GM04503 (cell line): ENCODE measurements at regions not wholly inside any gene's neighbourhood (a gene's known extent, or its start where the extent isn't known, plus 50 kb on each side); places are given as distances from the start of the nearest gene placed in this dataset.
"Not testable (repeated sequence)": the region's sequence is repeated elsewhere in the genome, so short reads cannot be mapped to it uniquely, and the experiment has no call there.

Experiments
- DNase-seq: peaks from one replicate; pipeline ENCODE4 v3.0.0-alpha.2; 2012; ENCODE audit warnings: low read depth

DNA sequence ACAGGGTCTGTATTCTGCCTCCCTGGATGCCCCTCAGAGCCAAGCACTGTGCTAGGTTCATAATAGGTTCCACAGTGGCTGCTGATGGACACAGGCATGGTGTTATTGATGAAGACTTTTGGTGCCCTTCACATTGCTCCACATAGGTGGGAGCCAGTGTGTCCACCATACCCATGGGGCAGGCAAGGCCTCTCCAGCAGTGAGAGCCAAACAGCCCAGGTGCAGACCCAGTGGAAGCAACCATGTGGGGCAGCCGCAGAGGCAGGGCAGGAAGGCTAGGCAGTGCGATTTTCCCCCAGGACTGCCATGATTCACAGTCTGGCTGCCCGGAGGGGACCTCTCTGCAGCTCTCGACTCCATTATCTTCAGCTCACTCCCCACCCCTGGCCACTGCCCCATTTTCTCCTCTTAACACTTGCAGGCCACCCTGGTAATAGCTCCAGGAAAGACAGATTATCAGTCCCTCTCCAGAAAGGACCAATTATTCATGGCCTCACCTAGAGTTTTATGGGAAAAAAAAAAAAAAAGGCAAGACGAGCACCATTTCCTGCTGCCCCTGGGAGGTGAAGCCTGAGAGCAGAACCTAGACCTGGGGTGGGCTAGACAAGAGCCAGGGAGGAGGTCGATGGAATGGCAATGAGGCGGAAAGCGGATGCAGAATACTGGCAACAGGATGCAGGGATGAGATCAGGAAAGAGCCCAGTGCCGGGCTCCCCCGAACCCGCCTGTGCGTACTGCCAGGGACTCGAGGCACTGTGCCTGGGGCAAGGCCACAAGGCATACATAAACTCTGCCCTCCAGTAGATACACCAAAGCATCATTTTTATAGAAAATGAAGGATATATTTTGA lies 343.0 kb upstream of the NCAM1 start:
- no peak for DNase-seq

DNA sequence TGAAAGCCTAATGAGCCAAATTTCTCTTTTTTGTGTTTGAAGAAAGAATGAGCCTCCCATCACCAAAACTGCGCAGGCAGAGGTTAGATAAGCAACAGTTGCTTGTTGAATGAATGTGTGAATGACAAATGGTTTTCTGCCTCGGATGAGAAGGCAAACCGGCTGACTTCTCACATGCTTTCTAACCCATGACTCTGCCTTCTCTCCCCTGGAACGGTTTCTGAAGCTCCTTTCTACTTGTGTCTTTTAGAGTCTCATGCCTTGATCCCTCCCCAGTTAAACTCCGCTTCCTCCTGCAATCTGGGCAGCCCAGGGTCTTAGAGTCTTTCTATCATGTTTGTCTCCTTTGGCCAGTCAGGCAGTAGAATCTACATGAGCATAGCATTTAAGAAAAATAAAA lies 342.1 kb upstream of the NCAM1 start:
- DNase-seq: no peak

DNA sequence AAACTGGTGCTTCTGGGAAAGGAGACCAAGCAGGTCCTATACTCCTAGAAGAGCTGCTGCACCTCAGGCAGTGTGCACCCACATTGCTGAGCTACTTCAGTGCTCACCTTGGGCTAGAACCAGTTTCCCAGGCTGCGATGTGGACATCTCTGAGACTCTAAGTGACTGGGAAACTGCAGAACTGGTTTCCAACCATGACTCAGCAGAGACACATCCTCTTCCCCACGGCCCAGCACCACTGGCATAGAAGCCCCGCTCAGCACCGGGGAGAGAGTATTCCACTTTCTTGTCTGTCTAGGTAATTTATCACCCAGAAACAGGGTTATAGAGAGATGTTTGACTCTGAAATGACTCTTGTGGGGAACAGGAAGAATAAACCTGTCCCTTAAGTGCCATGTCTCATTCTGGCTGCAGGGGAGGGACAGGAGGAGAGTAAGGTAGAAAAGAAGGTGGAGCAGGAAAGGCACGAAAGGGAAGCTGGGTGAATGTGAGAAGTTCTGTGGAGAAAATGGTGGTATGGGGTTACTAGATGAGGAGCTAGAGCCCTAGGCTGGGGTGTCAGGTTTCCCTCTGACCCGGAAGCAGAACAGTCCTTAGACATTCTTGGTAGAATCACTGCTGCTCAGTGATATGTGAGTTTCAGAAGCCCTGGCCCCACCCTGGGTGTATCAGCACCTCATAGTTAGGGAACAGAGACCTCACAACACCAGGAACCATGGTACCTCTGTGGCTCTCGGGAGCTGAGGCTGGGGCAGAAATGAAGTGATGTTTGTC lies 340.4 kb upstream of the NCAM1 start:
- no peak for DNase-seq

DNA sequence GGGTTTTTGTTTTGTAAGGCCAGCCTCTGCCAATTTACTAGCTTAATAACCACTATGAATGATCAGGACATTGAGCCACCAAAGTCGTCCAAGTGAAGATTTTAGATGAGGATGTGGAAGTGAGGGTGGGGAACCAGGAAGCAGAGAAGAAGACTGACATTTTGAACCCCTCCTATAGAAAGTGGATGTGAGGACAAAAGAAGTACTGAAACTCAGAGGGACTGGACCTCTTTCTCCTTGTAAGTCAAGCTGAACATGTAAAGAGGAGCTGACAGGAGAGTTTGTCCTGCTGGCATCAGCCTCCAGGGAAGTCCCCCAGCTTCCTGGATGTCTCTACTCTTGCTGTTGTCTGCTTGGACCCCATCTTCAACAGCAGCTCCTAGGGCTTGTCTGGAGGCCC lies 338.2 kb upstream of the NCAM1 start:
- no peak for DNase-seq

DNA sequence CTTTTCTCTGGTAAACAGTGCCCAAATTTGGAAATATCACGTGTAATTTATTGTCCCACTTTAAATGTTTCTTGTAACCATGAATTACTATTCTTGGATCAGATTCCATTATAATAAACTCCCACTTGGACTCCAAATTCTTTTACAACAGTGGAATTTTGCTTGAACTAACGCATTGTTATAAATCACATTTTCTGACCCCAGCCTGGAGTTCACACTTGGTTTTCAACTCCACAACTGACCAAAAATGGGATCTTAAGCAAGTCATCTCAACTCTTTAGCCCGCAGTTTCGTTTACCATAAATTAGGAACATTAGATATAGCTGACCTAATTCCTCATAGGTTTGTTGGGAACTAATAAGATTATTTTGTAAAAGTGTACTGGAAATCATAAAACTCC lies 336.8 kb upstream of the NCAM1 start:
- no peak for DNase-seq

DNA sequence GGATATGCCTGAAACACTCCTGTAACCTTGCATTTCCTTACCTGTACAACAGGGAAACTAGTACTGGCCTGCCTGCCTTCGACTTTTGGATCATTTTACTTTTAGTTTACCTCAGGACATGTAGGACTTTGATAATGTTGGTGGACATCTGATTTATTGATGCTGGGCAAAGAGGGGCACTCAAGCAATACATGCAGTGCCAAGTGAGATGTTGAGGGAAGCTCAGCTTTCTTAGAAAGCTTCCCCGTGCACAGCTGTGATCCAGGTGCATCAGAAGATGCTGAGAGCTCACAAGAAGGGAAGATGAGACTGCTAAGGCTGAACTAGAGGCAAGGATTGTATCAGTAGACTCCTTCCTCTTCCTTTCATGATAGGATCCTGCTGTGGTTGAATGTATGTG lies 336.2 kb upstream of the NCAM1 start:
- DNase-seq: not testable (repeated sequence)

DNA sequence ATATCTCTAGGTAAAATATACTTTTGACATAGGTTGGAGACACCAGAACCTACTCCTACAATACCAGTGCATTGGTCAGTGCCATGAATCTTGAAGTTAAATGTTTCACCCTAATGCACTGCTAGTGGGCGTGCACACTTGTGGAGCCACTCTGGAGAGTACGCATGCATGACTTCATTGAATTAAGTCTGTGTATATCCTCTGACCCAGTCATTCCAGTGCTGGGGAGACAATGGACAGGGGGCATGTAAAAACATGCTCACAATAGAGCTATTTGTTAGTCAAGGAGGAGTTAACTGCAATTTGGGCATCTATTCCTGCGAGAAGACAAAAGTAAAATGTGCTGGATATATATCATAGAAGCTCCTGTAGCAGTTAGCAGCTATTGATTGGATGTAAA lies 335.4 kb upstream of the NCAM1 start:
- DNase-seq: no peak

DNA sequence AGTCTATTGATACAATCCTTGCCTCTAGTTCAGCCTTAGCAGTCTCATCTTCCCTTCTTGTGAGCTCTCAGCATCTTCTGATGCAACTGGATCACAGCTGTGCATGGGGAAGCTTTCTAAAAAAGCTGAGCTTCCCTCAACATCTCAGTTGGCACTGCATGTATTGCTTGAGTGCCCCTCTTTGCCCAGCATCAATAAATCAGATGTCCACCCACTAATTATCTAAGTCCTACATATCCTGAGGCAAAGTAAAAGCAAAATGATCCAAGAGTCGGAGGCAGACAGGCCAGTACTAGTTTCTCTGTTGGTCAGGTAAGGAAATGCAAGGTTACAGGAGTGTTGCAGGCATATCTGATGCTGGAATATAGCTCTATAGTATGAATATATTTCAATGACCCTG lies 334.5 kb upstream of the NCAM1 start:
- no peak for DNase-seq

DNA sequence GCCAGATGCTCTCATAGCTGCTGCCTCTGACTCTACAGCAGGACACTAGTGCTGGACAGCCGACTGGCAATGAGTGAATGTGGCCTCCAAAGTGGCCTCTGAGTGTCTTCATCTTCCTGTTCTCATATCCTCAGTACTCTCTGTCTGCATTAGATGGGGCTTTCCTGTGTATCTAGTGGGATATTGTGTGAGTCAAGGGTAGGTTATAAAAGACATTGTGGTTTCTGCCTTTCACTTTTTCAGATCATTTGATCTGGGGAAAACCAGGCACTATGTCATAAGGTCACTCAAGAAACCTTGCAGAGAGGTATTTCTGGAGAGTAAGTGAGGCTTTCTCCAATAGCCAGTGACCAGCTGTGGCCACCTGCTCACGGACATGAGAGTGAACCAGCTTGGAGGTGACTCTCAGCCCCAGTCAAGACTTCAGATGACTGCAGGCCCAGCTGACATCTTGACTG lies 333.6 kb upstream of the NCAM1 start:
- no peak for DNase-seq

DNA sequence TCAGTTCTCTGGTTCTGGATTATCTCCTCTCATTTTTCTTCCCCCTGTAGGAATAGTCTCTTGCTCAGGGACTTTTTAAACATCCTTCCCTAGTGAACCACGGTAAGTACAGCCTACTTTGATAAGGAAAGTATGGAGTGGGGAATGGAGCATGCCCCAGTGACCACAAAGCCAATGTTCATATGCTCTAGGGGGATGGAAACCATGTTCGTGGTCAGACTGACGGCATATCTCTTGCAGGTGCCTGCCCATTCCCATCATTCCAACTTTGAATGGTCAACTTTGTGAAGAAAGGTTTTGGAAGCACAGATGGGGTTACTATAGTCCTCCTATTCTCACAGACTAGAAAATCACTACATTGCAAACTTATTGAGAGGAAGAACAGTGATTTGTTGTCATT lies 332.5 kb upstream of the NCAM1 start:
- DNase-seq: no peak

DNA sequence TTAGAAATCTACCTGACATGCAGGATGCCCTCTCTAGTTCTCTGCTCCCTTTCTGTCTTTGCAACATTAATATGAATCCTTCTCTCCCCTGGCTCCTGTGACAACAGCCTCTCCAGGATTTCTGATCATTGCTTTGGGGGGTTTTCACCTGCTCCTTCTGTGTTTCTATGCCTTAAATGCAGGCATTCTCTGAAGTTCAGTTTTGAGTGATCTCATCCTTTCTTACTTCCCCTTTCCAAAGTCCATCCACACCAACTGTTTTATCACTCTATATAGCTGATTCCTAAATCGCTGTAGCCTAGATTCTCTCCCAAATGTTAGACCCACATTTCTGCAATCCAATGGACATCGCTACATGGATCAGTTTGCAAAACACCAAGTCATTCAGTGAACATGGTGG lies 330.7 kb upstream of the NCAM1 start:
- no peak for DNase-seq

DNA sequence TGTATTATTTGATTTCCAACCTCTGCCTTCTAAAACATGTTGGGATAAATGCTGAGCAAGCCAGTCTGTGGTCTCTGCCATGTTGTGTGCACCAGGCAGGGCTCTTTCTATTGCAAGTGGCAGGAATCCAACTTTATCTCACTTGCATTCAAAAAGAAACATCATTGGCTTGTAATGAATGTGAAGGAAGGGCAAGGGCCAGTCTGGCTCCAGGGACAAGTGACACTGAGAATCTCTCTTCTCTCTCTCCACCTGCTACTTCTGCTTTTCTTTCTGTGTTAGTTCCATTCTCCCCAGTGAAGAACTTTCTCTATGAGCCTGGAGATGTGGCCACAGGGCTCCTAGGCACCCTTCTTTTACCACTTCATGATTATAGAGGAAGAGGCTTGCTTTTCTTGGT lies 329.9 kb upstream of the NCAM1 start:
- no peak for DNase-seq

DNA sequence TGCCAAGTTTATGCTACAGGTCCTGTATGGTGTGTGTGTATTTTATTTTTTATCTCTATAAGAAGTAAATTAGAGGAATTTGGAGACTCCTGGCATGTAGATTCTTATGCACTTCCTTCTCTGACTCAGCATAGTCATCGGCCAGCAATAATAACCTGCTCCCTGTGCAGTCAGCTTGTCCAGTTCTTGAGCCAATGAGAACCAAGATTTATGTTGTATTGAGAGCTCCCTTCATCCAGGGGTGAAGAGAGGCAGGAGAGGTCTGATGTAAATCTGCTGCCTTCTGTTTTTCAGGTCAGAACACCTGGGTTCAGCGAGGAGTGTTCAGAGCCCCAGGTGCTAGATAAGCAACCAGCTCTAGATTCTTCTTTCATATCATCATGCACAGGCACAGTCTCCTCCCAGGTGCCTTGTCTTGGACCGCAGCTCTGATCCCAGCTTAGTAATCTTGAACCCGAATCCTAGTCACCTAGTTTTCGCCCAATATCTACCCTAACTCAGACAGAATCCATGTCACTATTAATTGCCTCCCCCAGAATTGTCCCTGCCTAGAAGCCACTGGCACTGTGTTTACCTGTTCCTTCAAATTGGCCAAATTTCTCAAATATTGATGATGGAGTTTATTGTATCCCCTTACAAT lies 328.2 kb upstream of the NCAM1 start:
- DNase-seq: no peak

DNA sequence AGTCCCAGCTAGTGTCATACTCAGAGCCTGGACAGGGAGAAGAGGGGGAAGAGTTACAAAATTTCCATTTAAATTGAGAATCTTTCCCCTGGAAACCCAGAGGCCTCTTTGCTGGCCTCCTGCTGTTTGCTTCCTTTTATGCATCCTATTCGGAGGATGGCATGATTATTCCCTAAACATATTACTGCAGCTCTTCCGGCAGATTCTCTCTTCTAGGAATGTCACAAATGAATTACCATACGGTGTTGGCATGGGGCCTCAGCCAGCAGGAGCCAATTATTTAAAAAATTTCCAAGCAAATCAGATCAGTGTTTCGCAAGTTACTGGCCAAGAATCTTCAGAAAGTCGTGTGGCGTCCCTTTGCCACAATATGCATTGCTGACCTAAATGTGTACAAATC lies 326.7 kb upstream of the NCAM1 start:
- no peak for DNase-seq

DNA sequence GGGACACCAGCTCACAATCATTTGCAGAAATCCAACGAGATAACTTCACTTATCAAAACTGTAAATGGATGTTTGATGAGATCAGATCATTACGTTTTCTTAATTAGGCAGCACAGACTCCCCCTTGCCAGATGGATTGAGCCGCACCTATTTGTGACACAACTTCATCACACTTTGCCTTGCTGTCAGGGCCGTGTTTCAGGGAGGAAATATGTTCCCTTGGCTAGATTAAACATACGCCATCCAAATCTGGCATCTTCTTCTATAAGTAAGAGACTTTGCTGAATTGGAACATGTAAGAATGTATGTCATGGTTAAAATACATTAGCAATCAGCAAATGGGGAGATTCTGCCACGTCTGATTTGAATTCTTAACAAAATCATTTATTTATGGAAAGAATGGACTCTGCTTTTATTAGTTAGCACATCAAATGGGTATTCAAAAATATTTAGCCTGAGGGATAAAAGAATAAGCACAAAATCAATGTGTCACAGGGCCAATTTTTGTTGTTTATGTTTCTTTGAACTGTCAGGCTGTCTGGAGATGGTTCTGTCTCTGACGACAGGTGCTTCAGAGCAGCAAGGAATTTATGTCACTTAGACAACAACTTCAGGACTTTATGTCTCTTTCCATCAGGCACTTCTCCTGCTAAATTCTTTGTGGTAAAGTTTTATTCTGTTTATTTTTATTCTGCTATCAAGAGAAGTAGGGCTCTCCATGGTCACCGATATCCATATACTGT lies 326.1 kb upstream of the NCAM1 start:
- no peak for DNase-seq

DNA sequence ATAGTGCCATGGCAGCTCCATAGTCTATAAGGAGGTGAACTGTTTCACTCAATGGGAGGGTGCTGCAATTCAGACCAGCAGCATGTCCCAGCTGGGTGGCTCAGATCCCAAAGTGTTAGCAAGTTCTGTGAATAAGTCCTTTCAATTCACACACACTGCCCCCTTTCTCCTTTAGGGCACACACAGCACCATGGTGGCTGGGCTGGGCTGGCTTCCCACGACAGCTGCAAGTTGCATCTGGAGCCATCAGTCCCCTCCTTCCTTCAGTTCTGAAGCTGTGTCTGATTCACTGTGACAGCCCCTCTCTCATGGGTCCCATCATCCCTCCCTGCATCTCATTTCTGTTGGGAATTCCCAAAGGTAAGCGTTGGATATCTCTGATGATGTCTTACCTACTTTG lies 324.1 kb upstream of the NCAM1 start:
- no peak for DNase-seq

DNA sequence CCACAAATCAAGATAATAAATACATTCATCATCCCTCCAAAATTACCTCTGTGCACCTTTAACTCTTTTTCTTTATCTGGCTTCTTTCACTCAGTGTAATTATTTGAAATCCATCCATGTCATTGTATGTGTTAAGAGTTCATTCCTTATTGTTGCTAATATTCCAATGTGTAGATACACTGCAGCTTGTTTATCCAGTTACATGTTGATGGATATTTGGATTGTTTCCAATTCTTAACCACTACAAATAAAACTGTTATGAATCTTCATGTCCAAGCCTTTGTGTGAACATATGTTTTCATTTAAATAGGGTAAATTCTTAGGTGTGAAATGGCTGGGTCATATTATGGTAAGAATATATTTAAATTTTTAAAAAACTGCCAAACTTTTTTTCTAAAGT lies 323.3 kb upstream of the NCAM1 start:
- no peak for DNase-seq

DNA sequence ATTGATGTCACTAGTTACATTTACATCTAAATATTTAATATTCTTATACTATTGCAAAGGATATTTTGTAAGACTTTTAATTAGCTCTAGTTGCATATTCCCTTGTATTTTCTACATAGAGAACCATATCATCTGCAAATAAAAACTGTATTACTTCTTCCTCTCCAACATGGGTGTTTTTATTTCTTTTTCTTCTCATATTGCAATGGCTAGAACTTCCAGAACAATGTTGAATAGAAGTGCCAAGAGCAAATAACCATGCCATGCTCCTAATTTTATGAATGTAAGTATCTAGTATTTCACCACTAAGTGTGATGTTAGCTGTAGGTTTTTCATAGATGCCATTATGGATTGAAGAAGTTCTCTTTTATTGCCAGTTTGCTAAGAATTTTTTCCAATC lies 321.8 kb upstream of the NCAM1 start:
- DNase-seq: no peak

DNA sequence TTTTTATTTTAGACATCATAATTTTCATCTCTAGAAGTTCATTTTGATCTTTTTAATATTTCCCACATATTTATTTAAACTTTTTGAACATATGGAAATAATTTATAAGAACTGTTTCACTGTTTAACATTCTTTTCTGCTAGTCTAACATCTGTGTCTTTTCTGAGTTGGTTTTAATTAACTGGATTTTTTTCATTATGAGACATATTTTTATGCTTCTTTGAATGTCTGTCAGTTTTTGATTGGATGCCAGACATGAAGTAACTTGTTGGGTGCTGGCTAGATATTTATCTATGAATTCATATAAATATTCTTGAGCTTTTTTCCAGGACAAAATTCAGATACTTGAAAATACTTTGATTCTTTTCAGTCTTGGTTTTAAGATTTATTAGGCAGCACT lies 317.8 kb upstream of the NCAM1 start:
- no peak for DNase-seq

DNA sequence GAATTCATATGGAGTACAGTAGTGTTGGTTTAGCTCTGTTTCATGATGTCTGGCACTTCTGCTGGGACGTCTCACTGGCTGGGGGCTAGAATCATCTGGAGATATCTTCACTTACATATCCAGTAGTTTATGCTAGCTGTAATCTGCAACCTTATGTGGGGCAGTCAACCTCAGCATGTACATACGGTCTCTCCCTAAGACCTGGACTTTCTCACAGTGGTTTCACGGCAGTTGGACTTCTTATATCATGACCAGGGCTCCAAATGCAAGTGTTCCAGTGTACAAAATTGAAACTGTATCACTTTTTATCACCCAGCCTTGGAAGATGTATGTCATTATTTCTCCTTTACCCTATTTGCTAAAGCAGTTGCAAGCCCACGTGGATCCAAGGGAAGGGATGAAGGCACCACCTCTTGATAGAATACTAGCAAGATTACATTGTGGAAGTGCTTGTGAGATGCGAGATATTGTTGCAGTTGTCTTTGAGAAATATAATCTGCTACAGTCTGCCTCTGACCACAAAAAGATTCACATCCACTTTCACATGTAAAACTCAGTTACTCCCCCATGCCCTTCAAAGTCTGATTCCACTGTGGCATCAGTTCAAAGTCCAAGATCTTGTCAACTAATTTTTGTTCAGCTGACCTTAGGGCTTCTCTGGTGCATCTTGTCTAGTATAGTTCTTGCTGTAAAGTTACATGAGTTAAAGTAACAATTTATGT lies 316.6 kb upstream of the NCAM1 start:
- no peak for DNase-seq

DNA sequence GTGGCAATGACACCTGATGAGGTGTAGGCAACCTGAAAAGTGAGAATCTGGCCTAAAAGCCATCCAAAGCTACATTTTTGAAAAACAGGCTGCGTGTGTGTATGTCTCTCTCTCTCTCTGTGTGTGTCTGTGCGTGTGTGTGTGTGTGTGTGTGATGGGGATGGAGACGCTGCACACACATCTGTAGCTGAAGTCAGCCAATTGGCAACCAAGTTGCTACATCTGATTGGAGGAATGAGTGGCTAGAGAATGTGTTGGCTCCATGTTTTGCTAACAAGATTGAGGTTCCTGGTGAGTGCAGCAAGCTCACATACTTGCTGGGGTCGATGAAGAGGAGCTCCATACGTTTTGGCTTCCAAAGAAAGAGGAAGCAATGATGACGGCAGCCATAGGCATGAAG lies 311.4 kb upstream of the NCAM1 start:
- DNase-seq: no peak

DNA sequence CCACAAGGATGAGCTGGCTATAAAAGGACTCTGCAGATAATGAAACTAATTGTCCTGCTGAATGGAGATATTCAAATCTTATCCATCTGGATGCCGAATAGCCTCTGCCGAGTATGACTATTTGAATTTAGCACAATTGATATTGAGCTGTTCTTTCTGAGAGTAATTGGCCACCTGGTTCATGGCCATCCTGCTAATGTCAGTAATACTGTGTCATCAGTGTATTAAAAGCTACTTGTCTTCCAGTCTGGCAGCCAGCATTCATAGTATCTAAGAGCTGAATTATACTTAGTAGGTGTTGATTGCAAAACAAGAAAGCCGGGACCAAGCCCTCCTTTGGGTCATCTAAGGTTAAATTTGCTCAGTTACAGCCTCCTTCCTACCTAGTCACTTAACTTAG lies 310.7 kb upstream of the NCAM1 start:
- no peak for DNase-seq
